Esophagus squamous epithelium (tissue), 5 donors: ENCODE measurements at regions not wholly inside any gene's neighbourhood (a gene's known extent, or its start where the extent isn't known, plus 50 kb on each side); places are given as distances from the start of the nearest gene placed in this dataset.

Source experiments
- DNase-seq: peaks from one replicate; lab custom pipeline; 2025; lab: John Stamatoyannopoulos, UW
- H3K27ac ChIP-seq, 4 donors: fragments of 200-600 bp; sonication (generic); one replicate each; pipeline ENCODE4 v1.5.1; 2016 to 2019; ENCODE audit warnings: mild to moderate bottlenecking in 1 of 4
- H3K27me3 ChIP-seq, 4 donors: fragments of 200-600 bp; sonication (generic); 1 replicate in 3 of 4; 2 replicates in 1 of 4; pipeline versions ENCODE4 v1.5.1 to v1.6.0; 2017 to 2021; ENCODE audit warnings: antibody characterized with exemption in 1 of 4
- H3K36me3 ChIP-seq, 3 donors: fragments of 200-600 bp; sonication (generic); one replicate each; pipeline ENCODE4 v1.5.1; 2016 to 2019
- H3K4me1 ChIP-seq, 3 donors: fragments of 200-600 bp; sonication (generic); one replicate each; pipeline ENCODE4 v1.5.1; 2017 to 2019
- H3K4me3 ChIP-seq, 4 donors: fragments of 200-600 bp; sonication (generic); 1 replicate in 3 of 4; 2 replicates in 1 of 4; pipeline ENCODE4 v1.5.1; 2016 to 2019; ENCODE audit warnings: mild to moderate bottlenecking in 2 of 4, moderate library complexity in 1 of 4
- H3K9me3 ChIP-seq, 3 donors: fragments of 200-600 bp; sonication (generic); one replicate each; pipeline ENCODE4 v1.5.1; 2016 to 2019
- POLR2A ChIP-seq, 4 donors: fragments of 450-650 bp; IDR thresholded peaks; one replicate each; pipeline ENCODE4 v1.6.1; 2017; ENCODE audit warnings: antibody characterized with exemption in 4 of 4, mild to moderate bottlenecking in 4 of 4, moderate library complexity in 3 of 4
- WGBS, 2 donors: methylation state at CpG; one replicate each; pipeline ENCODE4 v1.1.5; 2018; 5-methylcytosine and 5-hydroxymethylcytosine counted together
- intact Hi-C: fragments of 100-400 bp; cut with DNase I; formaldehyde crosslinking; loops from one replicate; pipeline ENCODE4 v1.15.0; 2022
- TF ChIP-seq, protein P1 (sequence below), 6 experiments: fragments of 450-650 bp in 4 of 6; fragments of 200-600 bp in 2 of 6; sonication (generic) in 2 of 6; IDR thresholded peaks; one replicate each; pipeline ENCODE4 v1.5.1; 2016 to 2019; ENCODE audit warnings: antibody characterized with exemption in 6 of 6, mild to moderate bottlenecking in 4 of 6, moderate library complexity in 4 of 6
- donor health status: DM: yes; HTN: yes; CAD: no.

GRCh38 chr4:179563741-179564140 lies 2121.5 kb upstream of the AGA start:
- WGBS, 2 donors = 64% methylated on average over 4 of the region's 4 CpGs
- DNase-seq = no peak
- Histone ChIP-seq H3K36me3 (no peaks in the 10 kb centered on the region), H3K4me3 (no peak overlapping the region), H3K27me3 (no peaks in the 10 kb centered on the region), H3K9me3 (no peaks in the 10 kb centered on the region), H3K4me1 (no peaks in the 10 kb centered on the region), H3K27ac (no peak overlapping the region)
- intact Hi-C loops = no loop called here
- TF ChIP-seq, protein P1, sequence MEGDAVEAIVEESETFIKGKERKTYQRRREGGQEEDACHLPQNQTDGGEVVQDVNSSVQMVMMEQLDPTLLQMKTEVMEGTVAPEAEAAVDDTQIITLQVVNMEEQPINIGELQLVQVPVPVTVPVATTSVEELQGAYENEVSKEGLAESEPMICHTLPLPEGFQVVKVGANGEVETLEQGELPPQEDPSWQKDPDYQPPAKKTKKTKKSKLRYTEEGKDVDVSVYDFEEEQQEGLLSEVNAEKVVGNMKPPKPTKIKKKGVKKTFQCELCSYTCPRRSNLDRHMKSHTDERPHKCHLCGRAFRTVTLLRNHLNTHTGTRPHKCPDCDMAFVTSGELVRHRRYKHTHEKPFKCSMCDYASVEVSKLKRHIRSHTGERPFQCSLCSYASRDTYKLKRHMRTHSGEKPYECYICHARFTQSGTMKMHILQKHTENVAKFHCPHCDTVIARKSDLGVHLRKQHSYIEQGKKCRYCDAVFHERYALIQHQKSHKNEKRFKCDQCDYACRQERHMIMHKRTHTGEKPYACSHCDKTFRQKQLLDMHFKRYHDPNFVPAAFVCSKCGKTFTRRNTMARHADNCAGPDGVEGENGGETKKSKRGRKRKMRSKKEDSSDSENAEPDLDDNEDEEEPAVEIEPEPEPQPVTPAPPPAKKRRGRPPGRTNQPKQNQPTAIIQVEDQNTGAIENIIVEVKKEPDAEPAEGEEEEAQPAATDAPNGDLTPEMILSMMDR (IDR thresholded peaks at IDR 0.05) = no peak
- no peak for TF ChIP-seq POLR2A (IDR thresholded peaks at IDR 0.05)

- DNase-seq = no peak
- H3K4me1 ChIP-seq = no peaks in the 10 kb centered on the region
- intact Hi-C loops = no loop called here
- no peaks in the 10 kb centered on the region for H3K36me3 ChIP-seq
- TF ChIP-seq, protein P1 (IDR thresholded peaks at IDR 0.05) = no peak
- no peak for TF ChIP-seq POLR2A (IDR thresholded peaks at IDR 0.05)
- H3K9me3 ChIP-seq = peaks cover 0 to 6% (median 0%) of the 10 kb centered on the region in 3 donors
- WGBS, 2 donors = 45 to 81% methylated on average over 2 of the region's 2 CpGs
- H3K4me3 ChIP-seq = no peak overlapping the region
- H3K27me3 ChIP-seq = no peaks in the 10 kb centered on the region
- H3K27ac ChIP-seq = no peak overlapping the region
Measured at GRCh38 chr4:179569549-179569948, 2127.3 kb upstream of the AGA start.

DNA sequence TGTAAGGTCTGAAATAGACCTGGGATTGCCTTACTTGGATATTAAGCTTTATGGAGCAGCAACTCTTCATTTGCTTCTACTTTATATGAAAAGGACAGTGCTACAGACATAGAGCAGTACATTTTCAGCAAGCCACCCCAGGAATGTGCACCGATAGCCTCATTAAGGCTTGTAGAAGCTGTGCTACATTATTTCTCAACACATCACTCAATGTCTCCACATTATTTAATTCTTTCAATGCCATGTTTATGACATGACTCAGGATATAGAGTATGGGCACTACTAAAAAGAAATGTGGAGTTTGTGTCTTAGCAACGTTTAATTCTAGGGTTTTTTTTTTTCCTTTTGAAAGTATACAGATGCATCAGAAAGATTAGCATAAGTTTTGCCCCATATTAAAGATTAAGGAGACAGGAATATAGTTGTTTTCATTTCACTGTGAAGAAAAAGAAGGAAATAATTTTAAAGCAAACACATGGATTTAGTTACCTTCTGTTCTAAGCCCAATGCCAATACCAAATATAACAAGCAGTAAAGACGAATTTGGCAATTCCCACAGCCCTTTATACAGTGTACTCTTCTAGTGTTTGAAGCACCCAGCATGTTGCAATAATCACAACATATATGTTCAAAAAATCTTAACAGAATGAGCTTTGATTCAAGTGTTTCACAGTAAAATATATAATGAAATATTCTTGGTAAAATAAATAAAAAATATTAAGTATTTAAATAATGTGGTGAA lies 2140.1 kb upstream of the AGA start:
- no peaks in the 10 kb centered on the region for H3K27me3 ChIP-seq
- H3K36me3 ChIP-seq = no peaks in the 10 kb centered on the region
- no peak for DNase-seq
- H3K4me1 ChIP-seq = no peaks in the 10 kb centered on the region
- TF ChIP-seq, protein P1 (IDR thresholded peaks at IDR 0.05) = no peak
- no peak for TF ChIP-seq POLR2A (IDR thresholded peaks at IDR 0.05)
- intact Hi-C loops = no loop called here
- no peaks in the 10 kb centered on the region for H3K9me3 ChIP-seq
- WGBS, 2 donors = 43 to 46% methylated on average over 3 of the region's 3 CpGs
- H3K27ac ChIP-seq = no peak overlapping the region
- H3K4me3 ChIP-seq = no peak overlapping the region

GRCh38 chr4:179583221-179583620 lies 2141.0 kb upstream of the AGA start:
- Histone ChIP-seq H3K27me3 (no peaks in the 10 kb centered on the region), H3K27ac (no peak overlapping the region), H3K36me3 (no peaks in the 10 kb centered on the region), H3K4me1 (no peaks in the 10 kb centered on the region), H3K4me3 (no peak overlapping the region), H3K9me3 (no peaks in the 10 kb centered on the region)
- no peak for TF ChIP-seq POLR2A (IDR thresholded peaks at IDR 0.05)
- TF ChIP-seq, protein P1 (IDR thresholded peaks at IDR 0.05) = no peak
- no peak for DNase-seq
- intact Hi-C loops = no loop called here
- 43 to 57% methylated on average over 3 to 4 of the region's 4 CpGs for WGBS, 2 donors

- Histone ChIP-seq H3K4me3 (no peak overlapping the region), H3K4me1 (no peaks in the 10 kb centered on the region), H3K36me3 (no peaks in the 10 kb centered on the region), H3K27me3 (no peaks in the 10 kb centered on the region), H3K9me3 (no peaks in the 10 kb centered on the region), H3K27ac (no peak overlapping the region)
- no peak for DNase-seq
- TF ChIP-seq POLR2A (IDR thresholded peaks at IDR 0.05) = no peak
- TF ChIP-seq, protein P1 (IDR thresholded peaks at IDR 0.05) = no peak
- 24 to 66% methylated on average over 5 to 7 of the region's 7 CpGs for WGBS, 2 donors
- intact Hi-C loops = no loop called here
Measured at GRCh38 chr4:179584101-179584500, 2141.9 kb upstream of the AGA start.
